ENCODE measurements at regions not wholly inside any gene's neighbourhood (a gene's known extent, or its start where the extent isn't known, plus 50 kb on each side); places are given as distances from the start of the nearest gene placed in this dataset.
"Not testable (repeated sequence)": the region's sequence is repeated elsewhere in the genome, so short reads cannot be mapped to it uniquely, and the experiment has no call there.

DNA sequence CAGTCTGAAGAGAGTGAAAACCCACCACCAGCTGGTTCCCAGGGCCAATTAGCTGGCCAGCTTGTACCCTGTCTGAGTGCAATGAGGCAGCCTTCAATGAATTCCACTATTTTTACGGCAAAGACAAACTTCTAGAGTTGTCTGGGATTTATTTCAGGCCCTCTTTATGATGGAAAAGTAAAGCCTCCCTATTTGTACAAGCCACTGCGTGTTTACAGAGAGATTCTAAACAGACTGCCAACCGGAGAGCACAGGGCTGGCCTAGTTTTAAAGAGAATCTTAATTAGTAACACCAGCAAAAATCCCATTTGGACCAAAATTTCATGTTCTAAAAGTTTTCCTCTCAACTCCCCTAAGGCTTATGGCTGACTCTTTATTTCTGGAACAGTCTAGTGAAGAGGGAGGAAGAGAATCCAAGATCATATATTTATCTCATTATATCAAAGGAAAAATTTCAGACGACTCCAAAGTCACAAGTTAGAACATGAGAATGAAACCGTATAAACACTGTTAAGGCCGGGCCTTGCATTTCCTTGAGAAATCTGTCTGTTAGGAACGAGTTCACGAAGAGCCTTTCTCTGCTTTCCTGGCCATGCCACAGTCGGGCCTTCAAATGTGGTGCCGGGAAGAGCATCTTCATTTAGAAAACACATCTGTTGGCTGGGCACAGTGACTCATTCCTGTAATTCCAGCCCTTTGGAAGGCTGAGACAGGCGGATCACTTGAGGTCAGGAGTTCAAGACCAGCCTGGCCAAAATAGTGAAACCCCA is 724.6 kb upstream of the NRP1 start:
- DNase-seq: no peak

DNA sequence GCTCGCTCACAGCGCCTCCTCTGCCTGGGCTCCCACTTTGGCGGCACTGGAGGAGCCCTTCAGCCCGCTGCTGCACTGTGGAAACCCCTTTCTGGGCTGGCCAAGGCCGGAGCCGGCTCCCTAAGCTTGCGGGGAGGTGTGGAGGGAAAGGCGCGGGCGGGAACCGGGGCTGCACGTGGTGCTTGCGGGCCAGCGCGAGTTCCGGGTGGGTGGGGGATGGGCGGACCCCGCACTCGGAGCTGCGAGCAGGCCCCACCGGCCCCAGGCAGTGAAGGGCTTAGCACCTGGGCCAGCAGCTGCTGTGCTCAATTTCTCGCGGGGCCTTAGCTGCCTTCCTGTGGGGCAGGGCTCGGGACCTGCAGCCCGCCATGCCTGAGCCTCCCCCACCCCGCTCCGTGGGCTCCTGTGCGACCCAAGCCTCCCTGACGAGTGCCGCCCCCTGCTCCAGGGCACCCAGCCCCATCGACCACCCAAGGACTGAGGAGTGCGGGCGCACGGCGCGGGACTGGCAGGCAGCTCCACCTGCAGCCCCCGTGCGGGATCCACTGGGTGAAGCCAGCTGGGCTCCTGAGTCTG is 721.0 kb upstream of the NRP1 start:
- DNase-seq: not testable (repeated sequence)

DNA sequence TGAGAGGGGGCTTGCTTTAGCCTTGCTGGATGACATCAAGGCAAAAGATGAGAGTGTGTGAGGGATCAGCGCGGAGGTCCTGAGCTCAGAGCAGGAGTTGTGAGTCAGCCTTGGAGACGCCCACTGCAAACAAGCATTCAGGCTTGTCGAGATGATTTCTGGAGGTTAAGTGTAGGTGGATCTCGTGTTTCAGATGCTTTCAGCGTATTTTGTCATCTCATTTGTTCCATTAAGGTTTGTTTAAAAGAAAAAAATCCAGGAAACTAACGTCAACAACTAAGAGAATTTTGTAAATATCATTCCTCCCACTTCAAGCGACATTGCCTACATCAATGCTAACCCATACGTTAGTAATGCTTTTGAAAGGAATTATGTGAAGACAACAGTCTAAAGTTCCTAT is 715.4 kb upstream of the NRP1 start:
- no peak for DNase-seq

DNA sequence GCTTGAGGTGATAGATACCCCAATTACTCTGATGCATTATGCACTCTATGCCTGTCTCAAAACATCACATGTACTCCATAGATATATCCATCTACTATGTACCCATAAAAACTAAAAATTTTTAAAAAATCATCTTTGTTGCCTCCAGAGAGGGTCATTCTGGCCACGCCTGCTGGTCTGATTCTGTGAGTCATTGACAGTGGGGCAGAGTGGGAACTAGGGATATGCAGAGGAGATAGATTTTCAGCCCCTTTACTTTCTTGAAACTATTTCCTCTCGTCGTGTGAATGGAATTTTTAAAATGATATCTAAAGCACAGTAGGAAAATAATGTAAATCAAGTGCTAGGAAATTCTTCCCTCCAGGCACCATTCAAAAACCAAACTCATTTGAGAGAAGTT is 715.0 kb upstream of the NRP1 start:
- DNase-seq: no peak

DNA sequence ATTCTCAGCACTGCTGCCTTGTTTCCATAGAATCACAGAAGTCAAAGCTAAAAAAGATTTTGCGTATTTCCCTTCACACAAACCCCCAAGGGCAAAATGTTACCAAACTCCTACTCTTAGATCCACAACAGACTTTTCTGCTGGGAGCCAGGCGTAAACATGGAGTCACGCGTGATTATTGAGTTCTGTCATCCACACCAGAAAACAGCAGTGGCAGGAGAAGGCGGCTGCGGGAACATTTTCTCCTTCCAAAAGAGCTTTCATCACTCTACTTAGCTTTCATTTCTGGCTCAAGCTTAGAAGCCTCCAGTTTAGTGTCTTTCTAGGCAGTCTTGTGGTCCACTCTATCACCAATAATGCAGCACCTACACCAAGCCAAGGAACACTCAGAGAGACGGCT is 712.9 kb upstream of the NRP1 start:
- no peak for DNase-seq

DNA sequence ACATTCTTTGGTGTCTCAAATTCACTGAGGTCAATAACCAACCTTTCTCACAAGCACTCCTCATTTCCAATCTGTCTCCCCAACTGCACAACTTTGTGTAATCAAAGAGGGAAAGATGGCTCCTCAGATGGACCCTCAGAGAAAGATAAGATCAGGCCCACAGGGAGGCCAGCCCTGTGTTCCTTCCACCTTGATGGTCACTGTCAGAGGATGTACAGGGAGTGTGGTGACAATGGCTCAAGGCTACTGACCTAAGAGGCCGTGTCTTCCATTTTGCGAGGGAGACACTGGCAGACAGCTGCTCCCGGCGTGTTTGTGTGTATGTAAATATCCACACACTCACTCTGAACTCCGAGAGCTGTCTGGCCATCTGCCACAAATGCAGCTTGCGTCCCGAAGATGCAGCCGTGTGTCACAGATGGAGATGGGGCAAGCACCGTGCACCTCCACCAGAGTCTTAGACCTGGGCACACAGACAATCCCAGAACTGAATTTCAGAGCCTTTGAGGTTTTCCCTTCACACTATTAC is 712.1 kb upstream of the NRP1 start:
- no peak for DNase-seq

DNA sequence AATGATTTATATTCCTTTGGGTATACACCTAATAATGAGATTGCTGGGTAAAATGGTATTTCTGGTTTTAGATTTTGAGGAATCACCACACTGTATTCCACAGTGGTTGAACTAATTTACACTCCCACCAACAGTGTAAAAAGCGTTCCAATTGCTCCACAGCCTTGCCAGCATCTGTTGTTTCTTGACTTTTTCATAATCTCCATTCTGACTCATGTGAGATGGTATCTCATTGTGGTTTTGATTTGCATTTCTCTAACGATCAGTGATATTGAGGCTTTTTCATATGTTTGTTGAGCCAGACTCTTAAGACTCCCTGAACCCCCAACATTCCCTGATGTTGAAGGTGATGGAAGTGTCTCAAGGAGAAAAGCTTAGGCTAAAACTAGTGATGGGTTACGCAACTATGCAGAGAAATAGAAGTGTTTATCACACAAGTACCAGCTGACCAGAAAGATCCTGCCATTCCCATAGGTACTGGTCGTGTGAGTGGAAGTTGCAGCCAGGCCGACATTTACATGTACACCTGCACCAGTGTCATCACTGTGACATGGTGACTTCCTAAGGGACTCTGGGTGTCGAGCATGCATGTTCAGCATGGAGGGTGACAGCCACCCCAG is 711.2 kb upstream of the NRP1 start:
- DNase-seq: no peak

DNA sequence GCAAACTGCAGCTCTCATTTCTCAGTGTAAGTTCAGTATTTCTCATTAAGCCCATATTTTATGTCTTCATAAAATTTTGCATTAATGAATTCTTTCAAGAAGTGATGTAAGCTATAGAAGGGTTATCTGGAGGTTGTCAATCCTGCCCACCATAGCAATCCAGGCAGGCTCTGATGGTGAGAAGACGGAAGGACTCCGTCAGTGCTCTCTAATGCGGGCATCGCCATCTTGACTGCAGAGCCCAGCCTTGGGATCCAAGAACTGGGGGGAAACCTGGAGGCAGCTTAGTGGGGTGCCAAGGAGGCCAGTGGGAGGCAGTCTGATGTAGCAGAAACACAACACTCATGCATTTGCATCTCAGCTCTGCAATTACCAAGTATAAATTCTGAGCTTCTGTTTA is 707.4 kb upstream of the NRP1 start:
- DNase-seq: no peak

DNA sequence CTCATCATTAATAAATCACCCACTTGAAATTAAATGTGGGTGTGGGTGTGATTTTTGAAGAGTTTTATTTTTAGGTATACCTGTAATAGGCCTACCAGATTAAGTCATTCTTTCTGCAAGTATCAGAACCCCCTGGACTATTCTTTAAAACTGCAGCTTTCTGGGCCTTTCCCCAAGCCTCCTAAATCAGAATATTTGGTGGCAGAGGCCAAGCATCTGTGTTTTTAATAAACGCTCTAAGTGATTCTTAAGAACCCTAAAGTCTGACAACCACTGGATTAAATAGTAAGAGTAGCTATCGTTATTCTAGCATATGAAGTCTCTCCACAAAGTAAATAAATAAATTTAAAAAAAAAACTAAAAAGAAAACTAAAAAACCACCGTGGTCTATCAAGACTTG is 703.0 kb upstream of the NRP1 start:
- DNase-seq: no peak

DNA sequence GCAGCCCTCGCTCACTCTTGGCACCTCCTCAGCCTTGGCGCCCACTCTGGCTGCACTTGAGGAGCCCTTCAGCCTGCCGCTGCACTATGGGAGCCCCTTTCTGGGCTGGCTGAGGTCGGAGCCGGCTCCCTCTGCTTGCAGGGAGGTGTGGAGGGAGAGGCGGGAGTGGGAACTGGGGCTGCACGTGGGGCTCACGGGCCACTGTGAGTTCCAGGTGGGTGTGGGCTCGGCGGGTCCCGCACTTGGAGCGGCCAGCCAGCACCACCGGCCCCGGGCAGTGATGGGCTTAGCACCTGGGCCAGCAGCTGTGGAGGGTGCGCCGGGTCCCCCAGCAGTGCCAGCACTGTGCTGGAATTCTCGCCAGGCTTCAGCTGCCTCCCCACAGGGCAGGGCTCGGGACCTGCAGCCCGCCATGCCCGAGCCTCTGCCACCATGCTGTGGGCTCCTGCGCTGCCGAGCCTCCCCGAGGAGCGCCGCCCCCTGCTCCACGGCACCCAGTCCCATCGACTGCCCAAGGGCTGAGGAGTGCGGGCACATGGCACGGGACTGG is 700.8 kb upstream of the NRP1 start:
- DNase-seq: not testable (repeated sequence)

DNA sequence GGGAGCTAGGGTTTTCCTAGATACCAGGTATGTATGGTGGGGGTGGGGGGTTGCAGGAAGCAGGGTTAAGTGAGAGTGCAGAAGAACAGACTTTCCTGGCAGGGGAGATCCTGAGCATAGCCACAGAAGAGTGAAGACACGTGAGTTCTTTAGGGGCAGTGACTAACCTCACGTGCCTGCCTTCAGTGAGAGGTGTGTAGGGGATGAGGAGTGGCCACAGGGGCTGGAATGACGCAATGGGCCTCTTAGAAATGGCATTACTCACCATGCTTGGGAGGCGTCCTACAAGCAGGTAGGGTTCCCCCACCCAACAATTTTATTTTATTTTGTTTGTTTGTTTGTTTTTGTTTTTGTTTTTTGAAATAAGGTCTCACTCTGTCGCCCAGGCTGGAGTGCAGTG is 698.6 kb upstream of the NRP1 start:
- DNase-seq: no peak

DNA sequence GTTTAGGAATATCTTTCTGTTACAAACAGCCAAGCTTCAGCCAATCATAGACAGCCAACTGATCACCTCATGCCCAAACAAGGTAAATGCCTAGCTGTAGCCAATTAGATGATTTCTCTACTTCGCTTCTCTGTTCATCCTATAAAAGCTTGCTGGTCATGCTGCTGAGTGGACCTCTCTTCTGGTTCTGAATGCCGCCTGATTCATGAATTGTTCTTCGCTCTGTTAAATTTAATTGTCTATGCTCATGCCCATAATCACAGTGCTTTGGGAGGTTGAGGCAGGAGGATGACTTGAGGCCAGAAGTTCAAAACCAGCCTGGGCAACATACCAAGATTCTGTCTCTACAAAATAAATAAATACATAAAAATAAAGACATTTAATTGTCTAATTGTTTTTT is 698.1 kb upstream of the NRP1 start:
- no peak for DNase-seq

DNA sequence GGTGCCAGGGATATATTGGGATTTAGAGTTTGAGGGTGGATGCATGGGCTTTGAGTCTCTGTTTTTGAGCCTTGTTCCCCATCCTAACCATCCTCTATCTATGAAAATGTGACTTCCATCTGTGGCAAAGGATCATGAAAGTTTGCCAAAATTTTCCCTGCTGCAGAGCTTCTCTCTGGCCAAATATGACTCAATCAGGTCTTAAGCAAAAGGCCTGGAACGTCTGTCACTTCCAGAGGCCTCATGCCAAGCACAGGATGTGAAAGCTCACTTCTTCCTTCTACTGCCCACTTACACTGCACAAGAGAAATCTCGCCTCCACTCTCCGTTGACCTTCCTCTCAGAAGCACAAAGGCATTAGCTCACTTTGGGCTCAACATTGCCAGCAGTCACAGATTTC is 696.9 kb upstream of the NRP1 start:
- peak; percentile 51 to 54 for DNase-seq

DNA sequence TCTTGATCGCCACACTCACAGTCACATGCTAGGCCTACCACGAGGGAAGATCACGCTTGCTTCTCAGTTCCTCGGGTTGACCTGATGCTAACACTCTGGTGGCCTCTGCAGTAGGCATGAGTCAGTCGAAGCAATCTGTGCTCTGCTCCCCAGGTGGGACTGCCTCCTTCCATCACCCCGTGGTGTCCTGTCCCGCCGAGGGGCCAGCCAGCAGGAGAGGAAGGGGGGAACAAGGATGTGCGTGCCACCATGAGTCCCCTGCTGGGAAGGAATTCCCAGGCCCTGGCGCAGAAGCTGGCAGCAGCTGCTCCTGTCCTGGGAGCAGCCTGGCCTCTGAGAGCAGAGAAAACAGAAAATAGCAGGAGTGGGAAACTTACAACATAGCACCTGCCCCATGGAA is 695.0 kb upstream of the NRP1 start:
- no peak for DNase-seq

DNA sequence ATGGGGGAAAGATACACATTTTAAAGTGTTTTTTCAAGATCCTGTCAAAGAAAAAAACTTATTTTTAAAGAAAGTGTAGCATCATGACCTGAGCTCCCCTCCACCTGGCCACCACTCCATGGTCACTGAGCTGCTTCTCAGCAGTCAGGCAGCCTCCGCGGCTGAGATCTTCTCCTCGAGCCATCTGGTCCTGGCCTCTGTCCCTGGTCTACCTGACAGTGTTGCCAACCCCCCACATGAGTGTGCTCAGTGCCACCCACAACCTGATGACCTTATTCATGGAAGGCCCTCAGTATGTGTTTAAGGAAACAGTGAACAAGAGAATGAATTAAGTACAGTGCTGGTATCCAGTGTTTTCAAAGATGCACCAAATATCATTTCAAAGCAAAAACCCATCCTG is 694.5 kb upstream of the NRP1 start:
- DNase-seq: no peak

DNA sequence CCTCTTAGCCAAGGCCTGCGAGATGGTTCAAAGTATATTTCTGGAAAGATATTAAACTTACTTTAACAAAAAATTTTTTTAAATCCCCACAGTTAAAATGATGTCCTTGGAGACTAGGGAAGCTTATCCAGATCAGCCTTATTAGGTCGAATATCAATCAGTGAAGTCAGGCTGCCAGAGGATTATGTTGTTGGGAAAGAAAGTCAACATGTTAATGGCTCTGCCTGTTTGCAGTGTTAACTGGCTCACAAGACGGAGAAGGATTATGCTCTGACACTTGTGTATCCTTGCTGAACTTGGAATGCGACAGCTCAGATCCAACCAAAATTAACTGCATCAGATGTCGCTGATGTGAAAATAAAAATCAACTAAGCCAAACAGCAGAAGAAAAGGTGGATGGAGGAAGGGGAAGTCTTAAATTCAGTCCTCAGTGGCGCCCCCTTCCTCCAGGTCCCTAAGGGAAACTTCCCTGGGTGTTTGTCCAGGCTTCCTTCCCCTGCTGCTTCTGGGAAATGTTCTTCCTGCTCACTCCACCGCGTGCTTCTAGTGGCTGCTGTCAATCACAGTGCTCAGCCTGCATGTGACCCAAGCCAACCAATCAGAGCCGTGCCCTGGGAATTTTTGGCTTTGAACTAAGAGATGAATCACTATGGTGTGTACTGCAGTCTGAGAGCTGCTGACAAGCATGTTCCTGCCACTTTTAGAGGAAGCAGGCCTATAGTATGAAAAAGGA is 690.4 kb upstream of the NRP1 start:
- no peak for DNase-seq

DNA sequence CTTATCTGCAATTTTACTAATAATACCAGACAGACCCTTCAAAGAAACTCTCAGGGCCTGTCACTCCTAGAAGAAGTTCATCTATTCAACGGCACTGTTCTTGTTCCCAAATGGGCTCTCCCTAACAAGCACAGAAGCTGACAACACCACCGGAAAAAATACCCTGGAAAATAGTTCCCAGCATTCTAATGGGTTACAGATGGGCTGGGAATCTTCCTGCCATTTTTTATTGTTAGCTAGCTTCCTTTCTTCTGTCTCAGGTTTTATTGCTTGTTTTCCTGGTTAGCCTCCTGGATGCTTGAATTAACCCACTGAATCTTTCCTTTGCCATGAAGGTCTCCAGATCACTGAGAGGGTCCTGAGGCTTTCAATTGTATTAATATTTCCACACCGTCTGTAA is 689.8 kb upstream of the NRP1 start:
- no peak for DNase-seq

DNA sequence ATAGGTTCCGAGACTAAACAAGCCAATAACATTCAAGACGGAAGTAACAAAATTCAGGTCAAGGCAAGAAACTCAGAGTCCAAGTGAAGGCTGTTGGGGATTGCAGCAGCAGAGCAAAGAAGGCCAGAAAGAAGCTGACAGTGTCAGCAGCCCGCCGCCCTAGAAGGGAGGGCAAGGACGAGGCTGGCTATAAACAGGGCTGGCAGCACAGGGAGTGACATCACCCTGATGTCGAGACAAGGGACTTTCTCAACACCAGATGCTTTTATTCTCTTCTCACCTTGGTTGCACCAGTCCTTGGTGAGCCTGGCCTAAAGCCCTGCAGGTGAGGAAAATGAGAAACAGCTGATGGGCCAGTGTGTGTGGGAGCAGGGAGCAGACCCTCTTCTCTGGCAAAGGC is 687.7 kb upstream of the NRP1 start:
- no peak for DNase-seq

DNA sequence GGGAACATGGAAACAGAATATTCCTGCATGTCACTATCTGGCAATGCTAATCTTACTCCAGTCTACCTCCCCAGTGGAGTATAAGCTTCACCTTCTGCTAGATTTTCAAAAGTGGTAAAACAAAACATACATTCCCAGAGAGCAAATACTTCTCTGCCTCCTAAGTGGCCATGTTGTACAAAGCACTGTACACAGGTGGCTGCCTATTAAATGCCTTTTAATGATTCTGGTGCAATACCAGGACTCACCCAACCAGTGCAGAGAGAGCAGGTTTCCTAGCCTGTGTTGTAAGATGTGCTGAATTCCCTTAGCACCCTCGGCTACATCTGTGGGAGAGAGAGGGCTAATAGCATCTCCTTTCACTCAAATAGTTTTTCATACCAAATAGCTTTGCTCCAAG is 684.3 kb upstream of the NRP1 start:
- peak in 1 of 2 donors; percentile 14 for DNase-seq

DNA sequence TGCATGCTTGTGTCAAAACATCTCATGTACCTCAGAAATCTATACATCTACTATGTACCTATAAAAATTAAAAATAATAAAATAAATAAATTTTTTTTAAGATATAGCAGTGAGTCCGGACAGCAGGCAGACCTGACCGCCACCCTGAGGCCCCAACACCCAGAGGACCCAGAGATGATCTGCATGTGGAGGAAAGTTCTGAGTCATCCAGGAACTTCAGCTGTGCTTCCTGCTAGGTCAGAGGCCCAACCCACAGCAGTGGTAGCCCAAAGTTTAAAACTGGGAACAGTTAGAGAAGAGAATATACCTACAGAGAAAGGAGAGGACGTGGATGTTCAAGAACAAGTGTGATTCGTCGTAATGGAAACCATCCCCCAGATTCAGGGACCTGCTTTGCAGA is 683.7 kb upstream of the NRP1 start:
- no peak for DNase-seq

DNA sequence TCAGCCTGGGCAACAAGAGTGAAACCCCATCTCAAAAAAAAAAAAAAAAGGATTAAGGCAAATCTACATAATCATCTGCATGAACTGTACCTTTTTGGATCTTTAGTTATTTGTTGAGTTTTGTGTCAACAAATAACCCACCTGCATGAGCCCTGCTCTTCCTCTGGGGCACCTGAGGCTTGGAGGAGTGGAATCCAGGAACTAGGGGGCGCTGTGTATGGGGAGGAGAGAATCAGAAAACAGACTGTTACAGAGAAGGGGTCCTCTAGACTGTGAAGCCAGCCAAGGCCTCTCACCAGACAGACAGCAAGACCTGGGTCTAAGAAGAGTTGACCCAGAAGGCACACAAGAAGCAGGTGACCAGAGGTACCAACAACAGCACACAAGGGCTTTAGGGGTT is 682.8 kb upstream of the NRP1 start:
- DNase-seq: no peak

DNA sequence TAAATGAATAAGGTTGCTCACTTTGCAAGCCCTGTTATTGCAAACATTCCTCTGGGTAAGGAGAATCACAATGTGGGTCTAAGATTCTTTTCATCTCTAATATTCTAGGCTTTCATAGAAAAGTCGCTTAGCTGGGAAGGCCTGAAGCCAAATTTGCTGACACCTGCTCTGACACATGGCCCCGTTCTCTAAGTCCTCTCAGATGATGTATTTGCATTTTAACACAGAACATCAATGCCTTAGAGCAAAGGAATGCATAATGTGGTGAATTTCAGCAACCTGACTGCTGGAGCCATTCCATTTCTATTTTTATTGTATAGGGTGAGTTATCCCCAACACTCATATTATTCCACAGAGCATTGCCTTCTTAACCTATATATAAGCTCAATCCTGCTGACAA is 682.1 kb upstream of the NRP1 start:
- DNase-seq: no peak
